GM21526 (cell line): ENCODE measurements at regions not wholly inside any gene's neighbourhood (a gene's known extent, or its start where the extent isn't known, plus 50 kb on each side); places are given as distances from the start of the nearest gene placed in this dataset.
A peak's percentile ranks its signal among the peaks of the same experiment; 100 is the strongest.
"Not testable (repeated sequence)": the region's sequence is repeated elsewhere in the genome, so short reads cannot be mapped to it uniquely, and the experiment has no call there.

ENCODE experiments used
- ATAC-seq: cut with Tn5 transposase; IDR thresholded peaks from one replicate; pipeline ENCODE4 v1.9.1; 2021; ENCODE audit warnings: moderate library complexity; ENCODE audit not compliant: unreplicated experiment, low FRiP score

DNA sequence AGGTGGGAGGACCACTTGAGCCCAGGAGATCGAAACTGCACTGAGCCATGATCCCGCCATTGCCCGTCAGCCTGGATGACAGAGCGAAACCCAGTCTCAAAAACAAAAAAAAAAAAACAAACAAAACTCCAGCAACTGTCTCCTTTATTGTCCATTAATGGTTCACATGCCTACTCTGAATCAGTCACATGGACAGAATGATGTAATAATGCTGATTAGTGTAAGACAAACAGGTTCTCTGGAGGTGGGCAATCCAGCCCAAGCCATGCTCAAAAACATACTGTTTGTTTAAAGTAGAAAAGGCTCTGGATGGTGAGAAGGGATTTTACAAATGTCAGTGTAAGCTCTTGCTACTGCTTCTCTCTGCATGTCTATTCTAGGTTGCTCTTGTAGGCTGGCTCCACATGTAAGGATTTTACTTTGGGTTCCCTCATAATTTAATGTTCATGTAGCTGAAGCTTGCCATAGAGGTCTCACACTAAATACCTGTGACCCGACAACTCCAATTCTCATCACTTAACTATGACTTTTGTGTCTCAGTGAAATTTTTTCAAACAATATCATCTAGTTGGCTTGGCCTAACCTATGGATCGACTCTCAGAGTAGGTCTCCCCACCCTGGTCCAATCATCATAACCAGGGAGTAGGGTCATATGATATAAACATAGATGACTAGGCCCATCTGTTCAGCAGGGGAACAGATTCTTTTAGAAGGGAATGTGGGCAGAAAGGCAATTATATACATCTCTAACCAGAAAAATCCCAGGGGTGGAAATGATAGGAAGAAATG lies 83.9 kb upstream of the SLC39A10 start:
- no peak for ATAC-seq

DNA sequence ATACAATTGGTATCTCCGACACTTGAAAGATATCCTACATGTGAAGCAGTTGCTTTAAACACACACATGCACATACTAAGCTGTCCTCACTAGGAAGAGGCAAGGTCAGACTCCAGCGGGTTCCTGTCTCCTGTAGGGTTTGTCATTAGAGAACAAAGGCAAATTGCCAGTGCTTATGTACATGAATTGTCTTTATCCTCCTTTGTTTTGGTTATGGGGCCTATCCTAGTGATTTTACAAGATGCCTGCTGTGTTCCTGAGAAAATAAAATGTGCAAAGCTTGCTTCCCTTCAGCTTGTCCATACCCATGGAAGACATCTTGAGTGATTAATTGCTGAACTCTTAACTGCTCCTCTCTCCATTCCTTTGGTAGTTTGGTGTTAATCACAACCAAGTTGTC lies 86.7 kb upstream of the SLC39A10 start:
- no peak for ATAC-seq

DNA sequence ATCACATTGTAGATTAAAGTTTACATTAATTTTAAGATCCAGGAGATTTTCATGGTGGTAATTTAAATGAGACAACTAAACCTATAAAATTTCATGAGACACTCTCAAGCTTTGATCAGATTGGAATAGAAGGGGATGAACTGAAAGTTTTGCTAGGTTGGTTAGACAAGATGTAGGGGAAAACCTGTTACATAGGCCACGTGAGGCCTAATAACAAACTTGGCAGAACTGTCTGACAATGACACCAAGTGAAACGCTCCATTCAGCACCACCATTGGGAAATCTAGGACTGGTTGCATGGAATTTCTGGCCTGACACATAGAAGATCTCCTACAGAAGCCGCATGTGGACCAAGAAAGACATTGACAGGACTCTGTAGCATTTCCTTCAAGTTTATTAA lies 87.8 kb upstream of the SLC39A10 start:
- ATAC-seq, result no peak

DNA sequence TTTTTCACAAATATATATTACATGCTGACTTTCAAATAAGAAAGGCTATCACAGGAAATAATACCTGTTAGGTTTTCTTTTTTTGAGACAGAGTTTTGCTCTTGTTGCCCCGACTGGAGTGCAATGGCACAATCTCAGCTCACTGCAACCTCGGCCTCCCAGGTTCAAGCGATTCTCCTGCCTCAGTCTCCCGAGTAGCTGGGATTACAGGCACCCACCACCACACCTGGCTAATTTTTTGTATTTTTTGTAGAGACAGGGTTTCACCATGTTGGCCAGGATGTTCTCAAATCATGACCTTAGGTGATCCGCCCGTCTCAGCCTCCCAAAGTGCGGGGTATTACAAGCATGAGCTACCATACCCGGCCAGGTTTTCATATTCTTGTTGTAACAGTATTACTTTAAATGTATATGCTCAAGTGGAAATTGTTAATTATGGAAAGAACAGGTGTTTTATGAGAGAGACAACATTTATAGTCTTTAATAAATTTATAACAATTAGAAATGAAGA lies 92.3 kb upstream of the SLC39A10 start:
- not testable (repeated sequence) for ATAC-seq

DNA sequence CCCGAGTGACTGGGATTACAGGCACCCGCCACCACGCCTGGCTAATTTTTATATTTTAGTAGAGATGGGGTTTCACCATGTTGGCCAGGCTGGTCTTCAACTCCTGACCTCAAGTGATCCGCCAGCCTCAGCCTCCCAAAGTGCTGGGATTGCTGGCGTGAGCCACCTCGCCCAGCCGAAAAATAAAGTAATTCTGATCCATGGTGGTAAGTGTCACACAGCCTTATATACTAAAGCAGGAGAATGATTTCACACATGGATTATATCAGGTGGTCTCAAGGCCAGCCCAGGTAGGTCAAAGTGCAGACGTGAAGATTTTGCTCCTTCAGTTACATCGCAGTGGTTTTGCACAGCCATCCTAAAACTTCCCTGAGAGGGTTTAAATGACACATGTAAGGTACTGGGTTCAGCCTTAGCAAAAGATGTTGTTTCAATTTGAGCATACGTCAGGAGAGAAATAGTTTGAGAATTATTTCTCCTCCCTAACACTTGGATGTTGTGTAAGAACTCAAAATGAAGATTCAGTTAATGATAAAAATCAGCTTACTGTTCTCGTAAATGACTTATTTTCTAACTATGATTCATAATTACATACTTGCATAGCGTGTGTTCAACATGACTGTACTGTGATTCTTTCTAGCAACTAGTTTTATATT lies 93.0 kb upstream of the SLC39A10 start:
- no peak for ATAC-seq

DNA sequence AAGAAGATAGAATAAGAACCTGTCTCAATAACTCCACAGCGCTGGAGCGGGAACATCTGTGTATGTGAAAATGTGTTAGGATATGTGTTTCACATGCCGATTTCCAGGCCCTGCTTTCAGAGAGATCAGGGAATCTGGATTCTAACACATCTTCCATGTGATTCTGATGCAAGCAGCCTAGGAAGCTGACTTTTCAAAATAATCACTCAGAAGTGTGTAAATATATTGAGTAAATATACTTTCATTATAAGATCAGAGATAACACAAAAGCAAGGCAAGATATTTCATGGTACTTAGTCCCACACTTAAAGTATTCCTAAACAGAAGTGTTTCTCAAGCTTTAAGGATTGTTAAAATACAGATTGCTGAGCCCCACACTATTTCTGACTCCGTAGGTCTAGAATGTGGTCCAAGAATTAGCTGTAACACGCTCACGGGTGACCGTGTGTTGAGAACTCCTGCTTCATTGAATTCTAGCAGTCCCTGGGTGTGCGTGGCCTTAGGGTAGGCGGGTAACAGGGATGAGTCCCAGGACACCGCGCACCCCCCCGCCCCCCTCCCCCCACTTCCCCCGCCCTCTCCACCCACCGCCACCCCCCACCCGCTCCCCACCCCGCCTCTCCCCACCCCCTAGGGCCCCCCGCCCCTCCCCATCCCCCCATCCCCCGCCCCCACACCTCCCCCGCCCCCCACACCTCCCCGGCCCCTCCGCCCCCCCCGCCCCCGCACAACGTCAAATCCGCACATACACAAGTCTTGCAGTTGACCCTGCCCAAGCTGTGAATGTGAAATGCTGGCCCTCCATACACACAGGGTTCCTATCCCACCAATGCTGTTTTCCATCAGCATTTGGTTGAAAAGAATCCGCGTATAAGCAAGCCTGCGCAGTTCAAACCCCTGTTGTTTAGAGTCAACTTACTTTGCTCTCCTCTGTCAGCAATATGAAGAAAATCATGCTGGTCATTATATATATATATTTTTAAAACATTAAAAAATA lies 94.2 kb upstream of the SLC39A10 start:
- ATAC-seq, result no peak

DNA sequence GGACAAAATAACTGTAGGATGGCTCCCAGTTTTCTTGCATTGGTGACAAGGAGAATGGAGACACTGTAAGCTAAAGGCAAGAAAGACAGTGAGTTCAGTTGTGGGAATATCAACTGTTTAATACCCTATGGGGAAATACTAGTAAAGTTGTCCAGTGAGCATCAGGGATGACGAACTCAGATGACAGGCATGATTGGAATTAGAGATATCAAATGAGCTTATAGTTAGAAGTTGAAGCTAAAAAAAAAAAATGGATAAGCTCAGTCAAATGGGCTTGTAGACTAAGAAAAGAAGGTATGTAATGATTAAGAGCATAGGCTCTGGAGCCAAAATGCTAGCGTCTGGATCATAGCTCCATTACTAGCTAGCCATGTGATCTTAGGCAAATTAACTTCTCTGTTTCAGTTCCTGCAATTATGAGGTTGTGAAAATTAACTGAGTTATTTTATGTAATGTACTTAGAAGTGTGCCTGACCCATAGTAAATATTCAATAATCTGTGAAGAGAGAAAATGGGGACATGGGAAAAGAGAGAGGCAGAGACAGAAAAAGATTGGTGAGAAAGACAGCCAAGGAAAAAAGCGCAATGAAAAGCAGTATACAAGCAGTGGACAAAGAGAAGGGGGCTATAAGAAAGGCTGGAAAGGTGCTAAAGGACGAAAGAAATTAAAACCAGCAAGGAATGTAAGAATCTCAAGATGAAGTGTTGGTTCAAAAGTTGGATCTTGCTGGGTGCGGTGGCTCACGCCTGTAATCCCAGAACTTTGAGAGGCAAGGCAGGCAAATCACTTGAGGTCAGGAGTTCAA lies 95.7 kb upstream of the SLC39A10 start:
- ATAC-seq, result peak; percentile 50

DNA sequence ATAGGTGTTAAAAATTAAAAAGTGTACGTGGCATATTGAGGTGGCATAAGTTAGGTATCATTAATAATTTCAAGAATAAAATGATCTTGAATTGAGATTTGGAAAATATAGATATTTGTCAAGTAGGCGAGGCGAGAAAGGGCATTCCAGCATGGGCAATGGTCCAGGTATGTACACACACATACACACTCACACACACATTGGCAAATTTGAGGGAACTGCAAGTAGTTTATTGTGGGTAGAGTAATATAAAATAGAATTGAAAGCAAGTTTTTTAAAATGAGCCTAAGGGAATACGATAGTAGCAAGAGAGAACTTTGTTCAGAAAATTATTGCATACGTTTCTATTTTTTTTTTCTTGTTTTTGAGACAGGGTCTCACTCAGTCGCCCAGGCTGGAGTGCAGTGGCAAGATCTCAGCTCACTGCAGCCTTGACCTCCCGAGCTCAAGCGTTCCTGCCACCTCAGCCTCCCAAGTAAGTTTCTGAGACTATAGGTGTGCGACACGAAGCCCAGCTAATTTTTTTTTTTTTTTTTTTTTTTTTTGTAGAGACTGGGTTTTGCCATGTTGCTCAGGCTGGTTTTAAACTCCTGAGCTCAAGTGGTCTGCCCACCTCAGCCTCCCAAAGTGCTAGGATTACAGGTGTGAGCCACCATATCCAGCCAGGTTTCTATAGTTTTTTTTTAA lies 96.7 kb upstream of the SLC39A10 start:
- ATAC-seq, result no peak

DNA sequence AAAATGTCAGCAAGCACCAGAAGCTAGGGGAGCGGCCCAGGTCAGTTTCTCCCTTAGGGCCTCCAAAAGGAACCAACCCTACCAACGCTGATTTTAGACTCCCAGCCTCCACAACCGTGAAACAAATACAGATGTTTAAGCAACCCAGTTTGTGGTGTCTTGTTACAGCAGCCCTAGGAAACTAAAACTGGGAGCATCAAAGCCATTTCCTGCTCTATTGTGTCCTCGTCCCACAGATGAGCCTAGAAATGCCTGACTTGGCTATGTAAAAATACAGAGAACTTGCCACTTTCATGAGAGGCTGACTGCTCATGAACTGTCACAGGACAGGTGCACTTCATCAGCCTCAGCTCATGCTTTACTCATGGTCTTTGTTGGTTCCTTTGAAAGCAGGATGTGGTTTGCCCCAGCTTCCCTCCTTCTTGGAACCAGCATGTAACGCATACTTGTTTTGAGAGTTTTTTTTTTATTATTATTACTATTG lies 97.6 kb upstream of the SLC39A10 start:
- peak; percentile 81 for ATAC-seq

DNA sequence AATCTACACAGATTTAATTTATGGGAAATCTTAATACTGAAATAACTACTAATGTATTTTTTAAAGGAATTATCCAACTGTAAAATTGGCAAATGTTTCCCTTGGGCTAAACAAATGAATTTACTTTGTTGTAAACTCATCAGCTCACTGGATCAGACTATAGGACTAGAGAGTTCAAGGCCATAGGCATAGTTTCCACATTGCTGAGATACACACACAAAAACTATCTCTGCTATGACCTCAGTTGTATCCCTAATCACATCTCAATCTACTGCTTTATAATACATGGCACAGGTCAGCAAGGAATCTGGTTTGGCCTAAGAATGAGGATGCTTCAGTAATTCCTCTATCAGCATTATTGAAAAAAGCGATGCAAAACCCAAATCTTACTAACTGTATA lies 101.1 kb upstream of the SLC39A10 start:
- ATAC-seq, result no peak

DNA sequence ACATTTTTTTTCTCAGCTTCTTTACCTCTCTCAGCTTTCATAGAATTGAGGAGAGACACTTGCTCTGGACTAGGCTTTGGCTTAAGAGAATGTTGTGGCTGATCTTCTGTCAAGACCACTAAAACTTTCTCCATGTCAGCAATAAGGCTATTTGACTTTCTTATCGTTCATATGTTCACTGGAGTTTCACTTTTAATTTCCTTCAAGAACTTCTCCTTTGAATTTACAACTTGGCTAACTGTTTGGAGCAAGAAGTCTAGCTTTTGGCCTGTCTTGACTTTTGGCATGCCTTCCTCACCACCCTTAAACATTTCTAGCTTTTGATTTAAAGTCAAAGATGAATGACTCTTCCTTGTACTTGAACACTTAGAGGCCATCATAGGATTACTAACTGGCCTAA lies 104.4 kb upstream of the SLC39A10 start:
- no peak for ATAC-seq

DNA sequence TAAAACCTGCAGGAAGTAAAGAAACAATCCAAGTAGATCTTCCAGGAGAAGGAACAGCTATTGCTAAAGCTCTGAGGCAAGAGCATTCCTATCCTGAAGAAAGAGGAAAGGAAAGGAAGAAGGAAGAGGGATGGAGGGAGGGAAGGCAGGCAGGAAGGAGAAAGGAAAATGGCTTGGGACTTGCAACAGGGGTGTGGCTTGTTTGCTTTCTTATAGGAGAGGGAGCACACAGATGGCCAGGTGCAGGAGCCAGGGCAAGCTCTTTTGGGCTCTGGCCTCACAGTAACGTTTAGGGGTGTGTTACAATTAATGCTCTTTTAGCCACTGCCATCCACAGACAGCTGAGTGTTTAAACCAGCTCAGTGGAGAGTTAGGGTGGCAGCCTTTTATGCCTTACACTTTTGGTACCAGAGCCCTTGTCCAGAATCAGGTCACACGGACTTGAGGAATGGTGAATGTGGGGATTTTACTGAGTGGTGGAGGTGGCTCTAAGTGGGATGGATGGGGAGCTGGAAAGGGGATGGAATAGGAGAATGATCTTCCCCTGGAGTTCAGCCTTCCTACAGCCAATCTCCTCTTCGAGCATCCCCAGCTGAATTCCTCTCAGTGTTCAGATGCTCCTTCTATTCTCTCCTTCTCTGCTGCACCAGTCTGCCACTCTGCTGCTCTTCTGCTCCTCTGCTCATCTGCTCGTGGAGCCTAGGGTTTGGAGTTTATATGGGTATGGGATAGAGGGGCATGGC lies 108.7 kb upstream of the SLC39A10 start:
- ATAC-seq, result no peak

DNA sequence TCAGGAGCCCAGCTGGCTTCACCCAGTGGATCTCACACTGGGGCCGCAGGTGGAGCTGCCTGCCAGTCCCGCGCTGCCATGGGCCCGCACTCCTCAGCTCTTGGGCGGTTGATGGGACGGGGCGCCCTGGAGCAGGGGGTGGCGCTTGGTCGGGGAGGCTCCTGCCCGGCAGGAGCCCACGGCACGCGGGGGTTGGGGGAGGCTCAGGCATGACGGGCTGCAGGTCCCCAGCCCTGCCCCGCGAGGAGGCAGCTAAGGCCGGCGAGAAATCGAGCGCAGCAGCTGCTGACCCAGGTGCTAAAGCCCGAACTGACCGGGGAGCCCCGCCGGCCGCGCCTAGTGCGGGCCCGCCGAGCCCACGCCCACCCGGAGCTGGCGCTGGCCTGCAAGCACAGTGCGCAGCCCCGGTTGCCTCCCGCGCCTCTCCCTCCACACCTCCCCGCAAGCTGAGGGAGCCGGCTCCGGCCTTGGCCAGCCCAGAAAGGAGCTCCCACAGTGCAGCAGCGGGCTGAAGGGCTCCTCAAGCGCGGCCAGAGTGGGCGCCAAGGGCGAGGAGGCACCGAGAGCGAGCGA lies 109.7 kb upstream of the SLC39A10 start:
- ATAC-seq, result not testable (repeated sequence)

DNA sequence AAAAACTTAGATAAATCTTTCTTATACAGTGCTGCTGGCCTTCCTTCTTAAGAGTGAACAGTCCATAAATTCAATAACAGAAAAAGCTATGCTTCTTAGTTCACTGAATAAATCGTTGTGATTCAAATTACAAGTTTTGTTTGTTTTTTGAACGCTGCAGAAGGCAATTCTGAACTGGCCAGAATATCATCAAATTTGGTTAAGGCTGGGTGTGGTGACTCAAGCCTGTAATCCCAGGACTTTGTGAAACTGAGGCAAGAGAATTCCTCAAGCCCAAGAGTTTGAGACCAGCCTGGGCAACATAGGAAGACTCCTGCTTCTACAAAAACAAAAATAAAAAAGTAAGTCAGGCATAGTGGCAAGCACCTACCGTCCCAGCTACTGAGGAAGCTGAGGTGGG lies 111.2 kb upstream of the SLC39A10 start:
- ATAC-seq, result no peak

DNA sequence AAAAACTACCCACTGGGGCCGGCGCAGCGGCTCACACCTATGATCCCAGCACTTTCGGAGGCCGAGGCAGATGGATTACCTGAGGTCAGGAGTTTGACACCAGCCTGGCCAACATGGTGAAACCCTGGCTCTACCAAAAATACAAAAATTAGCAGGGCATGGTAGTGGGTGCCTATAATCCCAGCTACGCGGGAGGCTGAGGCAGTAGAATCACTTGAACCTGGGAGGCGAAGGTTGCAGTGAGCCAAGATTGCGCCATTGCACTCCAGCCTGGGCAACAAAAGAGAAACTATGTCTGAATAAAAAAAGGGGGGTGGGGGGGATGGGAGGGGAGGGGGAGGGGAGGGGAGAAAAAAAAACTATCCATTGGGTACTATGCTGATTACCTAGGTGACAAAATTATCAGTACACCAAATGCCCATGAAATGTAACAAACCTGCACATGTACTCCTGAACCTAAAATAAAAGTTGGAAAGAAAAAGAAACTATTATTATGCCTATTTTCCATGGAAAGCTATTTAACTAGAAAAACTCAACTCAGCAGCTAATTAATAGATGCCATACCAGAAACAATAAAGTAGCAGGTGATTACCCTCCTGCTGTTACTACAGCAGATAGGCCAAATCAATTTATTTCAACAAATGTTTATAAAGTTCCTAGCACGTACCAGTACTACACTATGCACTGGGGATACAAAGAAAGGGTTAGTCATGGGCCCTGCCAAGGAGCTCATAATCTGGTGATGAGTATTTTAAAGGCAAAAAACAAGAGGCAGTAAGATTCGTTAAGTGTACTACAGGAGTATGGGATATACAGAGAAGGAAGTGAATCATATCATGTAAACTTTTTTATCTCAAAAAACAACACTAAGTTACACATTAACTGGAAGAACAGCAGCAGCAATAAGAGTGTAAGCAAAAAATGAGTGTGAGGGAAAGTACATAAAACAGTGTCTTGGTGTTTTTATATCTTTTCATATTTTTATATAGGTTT lies 112.8 kb upstream of the SLC39A10 start:
- ATAC-seq, result no peak

DNA sequence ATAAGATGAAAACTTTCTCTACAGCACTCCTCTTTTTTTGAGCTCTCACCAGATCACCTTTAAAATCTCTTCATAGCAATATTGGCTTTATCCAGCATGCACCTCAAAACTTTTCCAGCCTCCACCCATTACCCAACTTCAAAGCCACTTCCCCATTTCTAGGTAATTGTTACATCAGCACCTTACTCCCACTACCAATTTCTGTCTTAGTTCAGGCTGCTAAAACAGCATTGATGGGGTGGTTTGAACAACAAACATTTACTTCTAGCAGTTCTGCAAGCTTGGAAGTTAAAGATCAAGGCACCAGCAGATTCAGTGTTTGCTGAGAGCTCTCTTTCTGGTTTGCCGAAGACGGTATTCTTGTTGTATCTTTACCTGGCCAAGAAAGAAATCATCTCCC lies 114.0 kb upstream of the SLC39A10 start:
- no peak for ATAC-seq

DNA sequence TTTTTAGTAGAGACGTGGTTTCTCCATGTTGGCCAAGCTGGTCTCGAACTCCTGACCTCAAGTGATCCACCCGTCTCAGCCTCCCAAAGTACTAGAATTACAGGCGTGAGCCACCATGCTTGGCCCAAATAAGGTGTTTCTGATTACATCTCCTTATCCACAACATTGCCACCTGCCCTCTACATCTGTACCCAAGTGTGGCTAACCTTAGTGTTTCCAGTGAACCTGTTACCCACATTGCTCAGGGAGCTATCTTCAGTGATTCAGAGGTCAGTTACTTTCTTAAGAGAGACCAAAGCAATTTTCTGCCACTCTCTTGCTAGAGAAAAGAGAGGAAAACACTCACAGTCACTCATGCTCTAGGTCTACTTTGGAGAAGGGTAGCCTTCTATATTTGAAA lies 115.0 kb upstream of the SLC39A10 start:
- no peak for ATAC-seq
